HEK293 (cell line): ENCODE measurements at regions not wholly inside any gene's neighbourhood (a gene's known extent, or its start where the extent isn't known, plus 50 kb on each side); places are given as distances from the start of the nearest gene placed in this dataset.

Experiments
- CTCF ChIA-PET: fragments of 350-600 bp; formaldehyde crosslinking; extraction: SDS; loops from one replicate; lab custom pipeline; 2021; ENCODE audit warnings: antibody characterized with exemption; lab: Yijun Ruan, JAX
- POLR2A ChIA-PET: fragments of 300-600 bp; formaldehyde crosslinking; extraction: SDS; loops from one replicate; lab custom pipeline; 2020; ENCODE audit warnings: antibody characterized with exemption, inconsistent platforms; lab: Yijun Ruan, JAX
- H3K27ac ChIP-seq: fragments of 200-500 bp; sonication (Bioruptor generic); 2 replicates; pipeline ENCODE4 v1.5.1; 2014; ENCODE audit warnings: low read depth, low read length, control low read depth, inconsistent platforms; ENCODE audit errors: extremely low read depth
- H3K36me3 ChIP-seq, 2 experiments: fragments of 200-500 bp in 1 of 2; sonication (Bioruptor generic) in 1 of 2; 1 replicate in 1 of 2; 2 replicates in 1 of 2; pipeline ENCODE4 v1.5.1; 2014 to 2017; ENCODE audit warnings: inconsistent platforms in 2 of 2, low read length in 2 of 2; ENCODE audit not compliant: control insufficient read depth in 2 of 2, insufficient read depth in 1 of 2
- H3K4me1 ChIP-seq: fragments of 200-500 bp; sonication (Bioruptor generic); 2 replicates; pipeline ENCODE4 v1.5.1; 2014; ENCODE audit warnings: mild to moderate bottlenecking, low read length, inconsistent platforms; ENCODE audit not compliant: control insufficient read depth, insufficient read depth
- H3K4me3 ChIP-seq: 2 replicates; pipeline ENCODE4 v1.5.1; 2011; ENCODE audit warnings: low read depth, mild to moderate bottlenecking, control low read depth, low read length, moderate library complexity
- H3K9me3 ChIP-seq: fragments of 200-500 bp; sonication (Bioruptor generic); 2 replicates; pipeline ENCODE4 v1.5.1; 2014; ENCODE audit warnings: low read depth, low read length, inconsistent platforms; ENCODE audit not compliant: control insufficient read depth, insufficient read depth
- CTCF ChIP-seq: fragments of 450-650 bp; formaldehyde crosslinking; IDR thresholded peaks from 2 replicates; pipeline ENCODE4 v1.5.1; 2016; ENCODE audit warnings: missing biosample characterization, missing genetic modification characterization
- EGR2 ChIP-seq: fragments of 450-650 bp; formaldehyde crosslinking; IDR thresholded peaks from 2 replicates; pipeline ENCODE4 v1.5.1; 2016; ENCODE audit warnings: low read depth, missing biosample characterization, missing genetic modification characterization
- HOXC10 ChIP-seq: sonication (generic); formaldehyde crosslinking; IDR thresholded peaks from 2 replicates; pipeline ENCODE4 v1.8.1; 2023; ENCODE audit warnings: mild to moderate bottlenecking, missing genetic modification reagents
- KLF7 ChIP-seq: fragments of 450-650 bp; formaldehyde crosslinking; IDR thresholded peaks from 2 replicates; pipeline ENCODE4 v1.5.1; 2016; ENCODE audit warnings: missing biosample characterization, missing genetic modification characterization, borderline replicate concordance
- OSR2 ChIP-seq: fragments of 450-650 bp; formaldehyde crosslinking; IDR thresholded peaks from 2 replicates; pipeline ENCODE4 v1.5.1; 2016; ENCODE audit warnings: missing biosample characterization, missing genetic modification characterization
- PRDM1 ChIP-seq: fragments of 450-650 bp; formaldehyde crosslinking; IDR thresholded peaks from 2 replicates; pipeline ENCODE4; 2016; ENCODE audit warnings: missing biosample characterization, missing genetic modification characterization
- TRIM28 ChIP-seq: IDR thresholded peaks from 2 replicates; pipeline ENCODE4 v1.6.1; 2011; ENCODE audit warnings: low read length, control low read depth, borderline replicate concordance
- YY1 ChIP-seq: fragments of 450-650 bp; formaldehyde crosslinking; IDR thresholded peaks from 2 replicates; pipeline ENCODE4 v1.5.1; 2018; ENCODE audit warnings: missing biosample characterization, missing genetic modification characterization
- ZBTB48 ChIP-seq: fragments of 450-650 bp; formaldehyde crosslinking; IDR thresholded peaks from 2 replicates; pipeline ENCODE4 v1.5.1; 2016; ENCODE audit warnings: missing biosample characterization, missing genetic modification characterization
- ZBTB8A ChIP-seq: fragments of 450-650 bp; formaldehyde crosslinking; IDR thresholded peaks from 2 replicates; pipeline ENCODE4 v1.5.1; 2016; ENCODE audit warnings: missing biosample characterization, missing genetic modification characterization
- ZNF155 ChIP-seq: fragments of 450-650 bp; formaldehyde crosslinking; IDR thresholded peaks from 2 replicates; pipeline ENCODE4 v1.5.1; 2016; ENCODE audit warnings: missing biosample characterization, missing genetic modification characterization
- ZNF16 ChIP-seq: fragments of 450-650 bp; formaldehyde crosslinking; IDR thresholded peaks from 2 replicates; pipeline ENCODE4 v1.5.1; 2016; ENCODE audit warnings: low read depth, missing biosample characterization, missing genetic modification characterization
- ZNF19 ChIP-seq: fragments of 450-650 bp; formaldehyde crosslinking; IDR thresholded peaks from 2 replicates; pipeline ENCODE4; 2016; ENCODE audit warnings: missing biosample characterization, missing genetic modification characterization, low read depth
- ZNF239 ChIP-seq: fragments of 450-650 bp; formaldehyde crosslinking; IDR thresholded peaks from 2 replicates; pipeline ENCODE4 v1.5.1; 2016; ENCODE audit warnings: missing biosample characterization, missing genetic modification characterization
- ZNF521 ChIP-seq: fragments of 450-650 bp; formaldehyde crosslinking; IDR thresholded peaks from 2 replicates; pipeline ENCODE4 v1.5.1; 2017; ENCODE audit warnings: missing biosample characterization, mild to moderate bottlenecking, missing genetic modification characterization
- ZNF707 ChIP-seq: fragments of 450-650 bp; formaldehyde crosslinking; IDR thresholded peaks from 2 replicates; pipeline ENCODE4 v1.5.1; 2016; ENCODE audit warnings: missing biosample characterization, missing genetic modification characterization
- ZSCAN16 ChIP-seq: fragments of 450-650 bp; formaldehyde crosslinking; IDR thresholded peaks from 2 replicates; pipeline ENCODE4 v1.5.1; 2016; ENCODE audit warnings: missing biosample characterization, missing genetic modification characterization
- ZSCAN4 ChIP-seq: fragments of 450-650 bp; formaldehyde crosslinking; IDR thresholded peaks from 2 replicates; pipeline ENCODE4 v1.5.1; 2017; ENCODE audit warnings: missing biosample characterization, missing genetic modification characterization
- TF ChIP-seq, protein P1 (sequence below): fragments of 450-650 bp; formaldehyde crosslinking; IDR thresholded peaks from 2 replicates; pipeline ENCODE4 v1.5.1; 2016; ENCODE audit warnings: missing biosample characterization, missing genetic modification characterization
- TF ChIP-seq, protein P2 (sequence below): fragments of 450-650 bp; formaldehyde crosslinking; IDR thresholded peaks from 2 replicates; pipeline ENCODE4 v1.5.1; 2016; ENCODE audit warnings: missing biosample characterization, missing genetic modification characterization

DNA sequence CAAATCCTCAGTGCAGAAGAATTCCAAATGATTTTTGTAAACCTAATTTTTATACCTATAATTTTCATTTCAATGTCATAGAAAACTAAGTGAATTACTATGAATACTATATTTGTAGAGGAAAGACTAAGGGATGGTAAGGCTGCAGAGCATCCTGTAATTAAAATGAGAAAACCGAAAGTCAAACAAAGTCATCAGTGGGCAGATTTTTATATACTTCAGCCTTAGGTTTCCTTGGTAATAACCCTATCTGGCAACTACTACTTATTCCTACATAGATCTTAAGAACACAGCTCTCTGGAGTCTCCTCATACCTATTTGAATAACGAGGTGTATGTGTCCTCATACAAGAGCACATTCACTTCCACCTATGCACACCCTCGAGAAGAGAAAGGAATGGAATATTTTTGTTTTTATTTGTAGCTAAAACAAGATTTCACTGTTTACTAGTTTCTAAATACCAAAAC, 117.9 kb upstream of the SGK1 start:
- Histone ChIP-seq H3K9me3 (no peaks in the 10 kb centered on the region), H3K27ac (no peak overlapping the region), H3K36me3 (no peaks in the 10 kb centered on the region), H3K4me3 (no peak overlapping the region; the same call in 1 of the 2 replicates), H3K4me1 (peaks cover 3% of the 10 kb centered on the region; the same call in 1 of the 2 replicates)
- CTCF ChIA-PET: interaction anchor here (0.7 to 1.2 kb wide), 3 partner anchors 8 to 292 kb away, joined by 3 read pairs; no protein-coding TSS in a partner anchor
- 0 out of 2 replicates have a peak, but pooled peaks have one; percentile 32 for TF ChIP-seq PRDM1
- no peak for TF ChIP-seq ZNF239
- no peak for TF ChIP-seq ZNF707 (tag by site-specific recombination)
- TF ChIP-seq EGR2 (tag by site-specific recombination): no peak
- POLR2A ChIA-PET: interaction anchor here (0.5 kb wide), 1 partner anchor 94 kb away, joined by 6 read pairs; no protein-coding TSS in a partner anchor

DNA sequence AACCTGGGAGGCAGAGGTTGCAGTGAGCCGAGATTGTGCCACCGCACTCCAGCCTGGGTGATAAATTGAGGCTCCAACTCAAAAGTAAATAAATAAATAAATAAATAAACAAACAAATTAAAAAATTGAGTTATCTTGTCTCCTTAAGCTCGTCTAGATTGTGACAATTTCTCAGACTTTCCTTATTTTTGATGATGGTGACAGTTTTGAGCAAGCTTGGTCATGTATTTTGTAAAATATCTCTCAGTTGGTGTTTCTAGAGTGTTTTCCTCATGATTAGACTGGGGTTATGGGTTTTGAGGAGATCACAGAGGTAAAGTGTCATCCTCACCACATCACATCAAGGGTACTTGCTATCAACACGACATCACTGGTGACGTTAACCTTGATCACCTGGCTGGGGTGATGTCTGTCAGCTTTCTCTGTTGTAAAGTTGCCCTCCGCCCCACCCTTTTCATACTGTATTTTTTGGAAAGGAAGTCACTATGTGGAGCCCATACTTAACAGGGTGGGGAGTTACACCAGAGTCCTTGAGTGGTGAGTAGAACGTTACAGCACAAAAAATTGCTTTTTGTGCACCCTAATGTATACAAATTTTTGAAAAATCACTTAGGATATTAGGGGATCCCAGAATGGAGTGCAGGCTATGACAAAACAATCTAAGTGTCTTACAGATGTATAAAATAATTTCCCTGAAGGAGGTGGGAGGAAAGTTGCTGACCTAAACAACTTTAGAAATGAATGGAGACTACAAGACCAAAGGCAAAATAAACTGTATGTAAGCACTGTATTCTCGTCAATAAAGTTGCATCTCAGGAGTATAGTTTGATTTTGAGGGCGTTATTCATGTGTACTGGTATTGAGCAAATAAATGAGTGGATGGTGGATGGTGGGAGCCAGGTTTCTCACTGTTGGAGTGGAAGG, 116.4 kb upstream of the SGK1 start:
- Histone ChIP-seq H3K27ac (no peak overlapping the region), H3K36me3 (no peaks in the 10 kb centered on the region), H3K4me3 (no peak overlapping the region), H3K9me3 (no peaks in the 10 kb centered on the region), H3K4me1 (peaks cover 3% of the 10 kb centered on the region; the same call in 1 of the 2 replicates)
- TF ChIP-seq HOXC10 (CRISPR knock-in tag) (no peak), CTCF (tag by site-specific recombination) (no peak), ZNF19 (tag by site-specific recombination) (no peak), ZSCAN4 (tag by site-specific recombination) (no peak), ZNF521 (no peak), ZBTB8A (tag by site-specific recombination) (no peak), ZNF16 (no peak), YY1 (no peak), TRIM28 (no peak), KLF7 (no peak), OSR2 (tag by site-specific recombination) (no peak), ZBTB48 (tag by site-specific recombination) (no peak), ZNF155 (tag by site-specific recombination) (no peak), ZSCAN16 (tag by site-specific recombination) (no peak)
- TF ChIP-seq, protein P1, sequence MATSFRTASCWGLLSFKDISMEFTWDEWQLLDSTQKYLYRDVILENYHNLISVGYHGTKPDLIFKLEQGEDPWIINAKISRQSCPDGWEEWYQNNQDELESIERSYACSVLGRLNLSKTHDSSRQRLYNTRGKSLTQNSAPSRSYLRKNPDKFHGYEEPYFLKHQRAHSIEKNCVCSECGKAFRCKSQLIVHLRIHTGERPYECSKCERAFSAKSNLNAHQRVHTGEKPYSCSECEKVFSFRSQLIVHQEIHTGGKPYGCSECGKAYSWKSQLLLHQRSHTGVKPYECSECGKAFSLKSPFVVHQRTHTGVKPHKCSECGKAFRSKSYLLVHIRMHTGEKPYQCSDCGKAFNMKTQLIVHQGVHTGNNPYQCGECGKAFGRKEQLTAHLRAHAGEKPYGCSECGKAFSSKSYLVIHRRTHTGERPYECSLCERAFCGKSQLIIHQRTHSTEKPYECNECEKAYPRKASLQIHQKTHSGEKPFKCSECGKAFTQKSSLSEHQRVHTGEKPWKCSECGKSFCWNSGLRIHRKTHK: no peak
- TF ChIP-seq, protein P2, sequence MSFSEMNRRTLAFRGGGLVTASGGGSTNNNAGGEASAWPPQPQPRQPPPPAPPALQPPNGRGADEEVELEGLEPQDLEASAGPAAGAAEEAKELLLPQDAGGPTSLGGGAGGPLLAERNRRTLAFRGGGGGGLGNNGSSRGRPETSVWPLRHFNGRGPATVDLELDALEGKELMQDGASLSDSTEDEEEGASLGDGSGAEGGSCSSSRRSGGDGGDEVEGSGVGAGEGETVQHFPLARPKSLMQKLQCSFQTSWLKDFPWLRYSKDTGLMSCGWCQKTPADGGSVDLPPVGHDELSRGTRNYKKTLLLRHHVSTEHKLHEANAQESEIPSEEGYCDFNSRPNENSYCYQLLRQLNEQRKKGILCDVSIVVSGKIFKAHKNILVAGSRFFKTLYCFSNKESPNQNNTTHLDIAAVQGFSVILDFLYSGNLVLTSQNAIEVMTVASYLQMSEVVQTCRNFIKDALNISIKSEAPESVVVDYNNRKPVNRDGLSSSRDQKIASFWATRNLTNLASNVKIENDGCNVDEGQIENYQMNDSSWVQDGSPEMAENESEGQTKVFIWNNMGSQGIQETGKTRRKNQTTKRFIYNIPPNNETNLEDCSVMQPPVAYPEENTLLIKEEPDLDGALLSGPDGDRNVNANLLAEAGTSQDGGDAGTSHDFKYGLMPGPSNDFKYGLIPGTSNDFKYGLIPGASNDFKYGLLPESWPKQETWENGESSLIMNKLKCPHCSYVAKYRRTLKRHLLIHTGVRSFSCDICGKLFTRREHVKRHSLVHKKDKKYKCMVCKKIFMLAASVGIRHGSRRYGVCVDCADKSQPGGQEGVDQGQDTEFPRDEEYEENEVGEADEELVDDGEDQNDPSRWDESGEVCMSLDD (tag by site-specific recombination): no peak
- ChIA-PET CTCF (no interaction called here), POLR2A (no interaction called here)
